Astrocyte (in vitro differentiated cells and primary cell): ENCODE measurements at regions not wholly inside any gene's neighbourhood (a gene's known extent, or its start where the extent isn't known, plus 50 kb on each side); places are given as distances from the start of the nearest gene placed in this dataset.

Experiments
- CTCF ChIP-seq: IDR thresholded peaks from 2 replicates; pipeline ENCODE4 v1.5.1; 2011; ENCODE audit warnings: low read depth, mild to moderate bottlenecking, inconsistent platforms, low read length, moderate library complexity; ENCODE audit not compliant: insufficient read depth
- EZH2 ChIP-seq: IDR thresholded peaks from 2 replicates; pipeline ENCODE4 v1.6.1; 2012; ENCODE audit warnings: mild to moderate bottlenecking, low read length, inconsistent platforms; ENCODE audit not compliant: insufficient read depth

GRCh38 chrX:79618280-79618679 is 251.1 kb upstream of the ITM2A start:
- no peak for TF ChIP-seq CTCF
- TF ChIP-seq EZH2 = no peak
